HepG2 (cell line): ENCODE measurements at regions not wholly inside any gene's neighbourhood (a gene's known extent, or its start where the extent isn't known, plus 50 kb on each side); places are given as distances from the start of the nearest gene placed in this dataset.

Experiments
- ATAC-seq: fragments of 200-7000 bp; cut with Tn5 transposase; 3 replicates; pipeline ENCODE4 v1.9.1; 2020; ENCODE audit warnings: mild to moderate bottlenecking, moderate library complexity
- BruUV-seq: library from RNA; stranded (reverse); fragments of 400-500 nt; replicated peaks from 2 replicates; lab custom pipeline; 2021; lab: Mats Ljungman, UMichigan
- CTCF ChIA-PET: fragments of 300-600 bp; formaldehyde crosslinking; extraction: SDS; loops from one replicate; lab custom pipeline; 2021; ENCODE audit warnings: low total read pairs, inconsistent platforms, low intra/inter-chr PET ratio; lab: Yijun Ruan, JAX
- POLR2A ChIA-PET: fragments of 350-600 bp; sonication (Branson Sonifier 250); formaldehyde crosslinking; loops from one replicate; lab custom pipeline; 2020; ENCODE audit warnings: antibody characterized with exemption, inconsistent platforms; lab: Yijun Ruan, JAX
- DNase-seq: peaks from one replicate; pipeline ENCODE4 v3.0.0-alpha.2; 2015; ENCODE audit warnings: low spot score
- FAIRE-seq: peaks from 3 replicates; lab custom pipeline; 2011; peaks lifted over from hg19 to GRCh38; lab: Jason Lieb, UNC
- H2AFZ ChIP-seq: one replicate; pipeline ENCODE4 v1.6.1; 2011; ENCODE audit warnings: low read length, inconsistent platforms
- H3K27ac ChIP-seq: fragments of 300-600 bp; 3 replicates; pipeline ENCODE4 v1.8.0; 2011; ENCODE audit warnings: mixed run types, mild to moderate bottlenecking, mixed read lengths, low read length, inconsistent platforms; ENCODE audit not compliant: insufficient read depth; ENCODE audit errors: extremely low read length
- H3K27me3 ChIP-seq, 2 experiments: fragments of 200-600 bp in 1 of 2; 2 replicates in 1 of 2; 3 replicates in 1 of 2; pipeline versions ENCODE4 v1.6.0 to v1.8.0; 2011; ENCODE audit warnings: low read length in 2 of 2, mild to moderate bottlenecking in 2 of 2, moderate library complexity in 2 of 2, inconsistent platforms in 1 of 2; ENCODE audit not compliant: insufficient read depth in 2 of 2, control insufficient read depth in 1 of 2
- H3K36me3 ChIP-seq, 2 experiments: fragments of 200-600 bp in 1 of 2; replicated peaks in 1 of 2; 2 replicates in 1 of 2; 3 replicates in 1 of 2; pipeline versions ENCODE4 v1.5.1 to v1.8.0; 2011; ENCODE audit warnings: low read length in 2 of 2, inconsistent platforms in 1 of 2; ENCODE audit not compliant: insufficient read depth in 2 of 2, control insufficient read depth in 1 of 2
- H3K4me1 ChIP-seq: 2 replicates; pipeline ENCODE4 v1.5.1; 2012; ENCODE audit warnings: low read length, inconsistent platforms; ENCODE audit not compliant: insufficient read depth
- H3K4me2 ChIP-seq: 2 replicates; pipeline ENCODE4 v1.6.0; 2011; ENCODE audit warnings: low read depth, low read length, inconsistent platforms
- H3K4me3 ChIP-seq, 3 experiments: fragments of 200-600 bp in 1 of 3; sonication (generic), shearing (Covaris generic) in 1 of 3; replicated peaks in 1 of 3; 2 replicates each; pipeline ENCODE4 v1.5.1; 2011 to 2016; ENCODE audit warnings: low read length in 3 of 3, inconsistent platforms in 2 of 3, low read depth in 2 of 3, mild to moderate bottlenecking in 2 of 3, control low read depth in 1 of 3, mixed read lengths in 1 of 3; ENCODE audit not compliant: insufficient read depth in 1 of 3
- H3K79me2 ChIP-seq: one replicate; pipeline ENCODE4 v1.6.1; 2011; ENCODE audit warnings: low read length, inconsistent platforms; ENCODE audit not compliant: insufficient read depth
- H3K9ac ChIP-seq: 2 replicates; pipeline ENCODE4 v1.6.0; 2011; ENCODE audit warnings: mild to moderate bottlenecking, low read depth, low read length, inconsistent platforms; ENCODE audit not compliant: insufficient read depth
- H3K9me3 ChIP-seq: 2 replicates; pipeline ENCODE4 v1.5.1; 2012; ENCODE audit warnings: mild to moderate bottlenecking, low read length
- H4K20me1 ChIP-seq: 2 replicates; pipeline ENCODE4 v1.6.0; 2011; ENCODE audit warnings: inconsistent platforms, mild to moderate bottlenecking, low read length, moderate library complexity; ENCODE audit not compliant: insufficient read depth
- AGO2 ChIP-seq: fragments of 200-400 bp; formaldehyde crosslinking; optimal IDR thresholded peaks from 2 replicates; pipeline ENCODE3; 2017; ENCODE audit warnings: mild to moderate bottlenecking, low read depth, low read length, moderate library complexity
- BRCA1 ChIP-seq: sonication (generic); formaldehyde crosslinking; IDR thresholded peaks from 2 replicates; pipeline ENCODE4 v1.4.0; 2020; ENCODE audit warnings: missing genetic modification reagents
- CREB1 ChIP-seq, 2 experiments: fragments of 450-650 bp in 1 of 2; IDR thresholded peaks; 2 replicates each; pipeline ENCODE4 v1.6.1; 2016 to 2017; ENCODE audit warnings: control low read depth in 1 of 2, mild to moderate bottlenecking in 1 of 2, missing compliant biosample characterization in 1 of 2, missing genetic modification characterization in 1 of 2
- CREM ChIP-seq, 2 experiments: sonication (generic) in 1 of 2; formaldehyde crosslinking in 1 of 2; IDR thresholded peaks; 2 replicates each; pipeline versions ENCODE4 v1.4.0 to v1.6.1; 2016 to 2020; ENCODE audit warnings: antibody characterized with exemption in 1 of 2, mild to moderate bottlenecking in 1 of 2, missing genetic modification reagents in 1 of 2
- DBP ChIP-seq: sonication (generic); formaldehyde crosslinking; IDR thresholded peaks from 2 replicates; pipeline ENCODE4 v1.4.0; 2020; ENCODE audit warnings: missing genetic modification reagents; ENCODE audit errors: not compliant biosample characterization
- GABPB1 ChIP-seq: IDR thresholded peaks from 2 replicates; pipeline ENCODE4 v1.6.1; 2016; ENCODE audit warnings: mild to moderate bottlenecking, missing genetic modification reagents, moderate library complexity, missing compliant biosample characterization
- HBP1 ChIP-seq: IDR thresholded peaks from 2 replicates; pipeline ENCODE4 v1.6.1; 2016; ENCODE audit warnings: low read depth, control low read depth
- MIER3 ChIP-seq: IDR thresholded peaks from 2 replicates; pipeline ENCODE4 v1.6.1; 2016; ENCODE audit warnings: missing compliant biosample characterization, borderline replicate concordance
- RARA ChIP-seq: IDR thresholded peaks from 2 replicates; pipeline ENCODE4 v1.6.1; 2016; ENCODE audit warnings: missing genetic modification reagents, missing compliant biosample characterization
- SIX1 ChIP-seq: sonication (generic); formaldehyde crosslinking; IDR thresholded peaks from 2 replicates; pipeline ENCODE4 v1.4.0; 2020; ENCODE audit warnings: missing genetic modification reagents, borderline replicate concordance
- SP4 ChIP-seq: sonication (generic); formaldehyde crosslinking; IDR thresholded peaks from 2 replicates; pipeline ENCODE4 v1.8.1; 2023; ENCODE audit warnings: mild to moderate bottlenecking, missing genetic modification reagents
- XBP1 ChIP-seq: sonication (generic); formaldehyde crosslinking; IDR thresholded peaks from 2 replicates; pipeline ENCODE4 v1.5.0; 2020; ENCODE audit warnings: missing genetic modification reagents
- ZFP82 ChIP-seq: sonication (generic); formaldehyde crosslinking; IDR thresholded peaks from 2 replicates; pipeline ENCODE4 v1.5.1; 2020; ENCODE audit warnings: mild to moderate bottlenecking, missing genetic modification reagents, borderline replicate concordance
- ZNF30 ChIP-seq: sonication (generic); formaldehyde crosslinking; IDR thresholded peaks from 2 replicates; pipeline ENCODE4 v1.5.0; 2020; ENCODE audit warnings: mild to moderate bottlenecking, missing genetic modification reagents
- ZNF720 ChIP-seq: sonication (generic); formaldehyde crosslinking; IDR thresholded peaks from 2 replicates; pipeline ENCODE4 v1.4.0; 2020; ENCODE audit warnings: missing genetic modification reagents
- ZNF75D ChIP-seq: sonication (generic); formaldehyde crosslinking; IDR thresholded peaks from 2 replicates; pipeline ENCODE4 v1.8.1; 2023; ENCODE audit warnings: missing genetic modification reagents, mild to moderate bottlenecking, borderline replicate concordance
- WGBS: methylation state at CpG from one replicate; pipeline ENCODE4 v1.1.6; 2017; ENCODE audit warnings: low lambda C conversion rate; 5-methylcytosine and 5-hydroxymethylcytosine counted together
- in situ Hi-C: cut with HindIII; loops from 2 replicates; pipeline ENCODE4 v1.10.0; 2017; ENCODE audit warnings: low pct_unique_long_range_greater_than_20kb; ENCODE audit not compliant: extremely low pct_ligation_motif_present
- intact Hi-C: fragments of 100-400 bp; cut with micrococcal nuclease; formaldehyde crosslinking; loops from one replicate; pipeline ENCODE4 v1.10.0; 2022; ENCODE audit not compliant: unreplicated experiment
- TF ChIP-seq, protein P1 (sequence below): IDR thresholded peaks from 2 replicates; pipeline ENCODE4 v1.6.1; 2012; ENCODE audit warnings: low read depth, low read length, improper control_type of control experiment

DNA sequence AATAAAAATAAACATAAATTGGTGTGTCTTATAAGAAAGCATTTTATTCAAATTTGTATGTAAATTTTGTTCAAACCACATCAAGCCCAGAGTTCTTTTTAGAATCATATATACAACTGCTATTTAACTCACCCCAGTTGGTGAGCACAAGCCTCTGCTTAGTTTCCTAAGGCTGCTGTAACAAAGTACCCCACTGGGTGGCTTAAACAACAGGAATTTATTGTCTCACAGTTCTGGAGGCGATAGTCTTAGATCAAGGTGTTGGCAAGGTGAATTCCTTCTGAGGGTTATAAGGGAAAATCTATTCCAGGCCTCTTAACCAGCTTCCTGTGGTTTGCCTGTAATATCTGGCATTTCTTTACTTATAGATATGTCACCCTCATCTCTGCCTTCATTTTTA, 1133.5 kb downstream of the OLFM4 start:
- BruUV-seq, result no TSS peak
- no peak for TF ChIP-seq ZFP82
- TF ChIP-seq SIX1 (CRISPR knock-in tag), result no peak
- no peak for TF ChIP-seq ZNF75D
- no peak for TF ChIP-seq ZNF30 (CRISPR knock-in tag)
- TF ChIP-seq CREB1 (IDR thresholded peaks at IDR 0.05), result no peak
- no peak for TF ChIP-seq CREB1 (CRISPR knock-in tag; IDR thresholded peaks at IDR 0.05)
- TF ChIP-seq MIER3 (CRISPR knock-in tag), result no peak
- no peak for TF ChIP-seq SP4 (CRISPR knock-in tag)
- TF ChIP-seq CREM (IDR thresholded peaks at IDR 0.05), result no peak
- no peak for TF ChIP-seq CREM (CRISPR knock-in tag; IDR thresholded peaks at IDR 0.05)
- no peak for TF ChIP-seq RARA (CRISPR knock-in tag)
- TF ChIP-seq, protein P1, sequence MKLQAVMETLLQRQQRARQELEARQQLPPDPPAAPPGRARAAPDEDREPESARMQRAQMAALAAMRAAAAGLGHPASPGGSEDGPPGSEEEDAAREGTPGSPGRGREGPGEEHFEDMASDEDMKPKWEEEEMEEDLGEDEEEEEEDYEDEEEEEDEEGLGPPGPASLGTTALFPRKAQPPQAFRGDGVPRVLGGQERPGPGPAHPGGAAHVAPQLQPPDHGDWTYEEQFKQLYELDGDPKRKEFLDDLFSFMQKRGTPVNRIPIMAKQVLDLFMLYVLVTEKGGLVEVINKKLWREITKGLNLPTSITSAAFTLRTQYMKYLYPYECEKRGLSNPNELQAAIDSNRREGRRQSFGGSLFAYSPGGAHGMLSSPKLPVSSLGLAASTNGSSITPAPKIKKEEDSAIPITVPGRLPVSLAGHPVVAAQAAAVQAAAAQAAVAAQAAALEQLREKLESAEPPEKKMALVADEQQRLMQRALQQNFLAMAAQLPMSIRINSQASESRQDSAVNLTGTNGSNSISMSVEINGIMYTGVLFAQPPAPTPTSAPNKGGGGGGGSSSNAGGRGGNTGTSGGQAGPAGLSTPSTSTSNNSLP, result no peak
- no peak for TF ChIP-seq DBP (CRISPR knock-in tag)
- no peak for TF ChIP-seq HBP1 (CRISPR knock-in tag)
- TF ChIP-seq AGO2, result no peak
- TF ChIP-seq XBP1 (CRISPR knock-in tag), result no peak
- TF ChIP-seq GABPB1 (CRISPR knock-in tag), result no peak
- no peak for TF ChIP-seq ZNF720 (CRISPR knock-in tag)
- TF ChIP-seq BRCA1 (CRISPR knock-in tag), result no peak
- in situ Hi-C loops, result no loop called here
- no peak for FAIRE-seq
- Histone ChIP-seq H3K9me3 (peaks cover 45% of the 10 kb centered on the region), H3K79me2 (no peaks in the 10 kb centered on the region), H3K4me2 (no peak overlapping the region), H3K36me3 (no peaks in the 10 kb centered on the region), H3K4me1 (no peaks in the 10 kb centered on the region), H3K4me3 (no peak overlapping the region), H3K27ac (no peak overlapping the region), H3K9ac (no peak overlapping the region), H4K20me1 (no peaks in the 10 kb centered on the region), H2AFZ (no peak overlapping the region), H3K27me3 (no peaks in the 10 kb centered on the region)
- 0% methylated on average over 1 of the region's 1 CpG for WGBS
- CTCF ChIA-PET, result no interaction called here
- DNase-seq, result no peak
- intact Hi-C loops, result no loop called here
- ATAC-seq, result no peak
- POLR2A ChIA-PET, result no interaction called here
